HG03095 (cell line): ENCODE measurements at regions not wholly inside any gene's neighbourhood (a gene's known extent, or its start where the extent isn't known, plus 50 kb on each side); places are given as distances from the start of the nearest gene placed in this dataset.
"Not testable (repeated sequence)": the region's sequence is repeated elsewhere in the genome, so short reads cannot be mapped to it uniquely, and the experiment has no call there.

Experiments
- ATAC-seq: cut with Tn5 transposase; IDR thresholded peaks from one replicate; pipeline ENCODE4 v1.9.1; 2021; ENCODE audit warnings: moderate library complexity; ENCODE audit not compliant: unreplicated experiment

DNA sequence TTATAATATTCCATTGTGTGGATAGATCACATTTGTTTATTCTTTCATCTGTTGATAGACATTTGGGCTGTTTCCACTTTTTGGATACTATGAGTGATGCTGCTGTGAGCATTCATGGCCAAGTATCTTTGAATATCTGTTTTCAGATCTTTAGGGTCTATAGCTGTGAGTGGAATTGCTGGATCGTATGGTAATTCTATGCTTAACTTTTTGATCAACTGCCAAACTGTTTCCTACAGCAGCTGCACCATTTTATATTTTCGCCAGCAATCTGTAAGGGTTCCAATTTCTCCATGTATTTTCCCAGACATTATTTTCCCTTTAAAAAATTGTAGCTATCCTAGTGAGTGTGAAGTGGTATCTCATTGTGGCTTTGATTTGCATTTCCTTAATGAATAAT, 238.1 kb downstream of the AACS start:
- ATAC-seq: no peak

GRCh38 chr12:125304029-125304428, 238.8 kb downstream of the AACS start:
- ATAC-seq: no peak

DNA sequence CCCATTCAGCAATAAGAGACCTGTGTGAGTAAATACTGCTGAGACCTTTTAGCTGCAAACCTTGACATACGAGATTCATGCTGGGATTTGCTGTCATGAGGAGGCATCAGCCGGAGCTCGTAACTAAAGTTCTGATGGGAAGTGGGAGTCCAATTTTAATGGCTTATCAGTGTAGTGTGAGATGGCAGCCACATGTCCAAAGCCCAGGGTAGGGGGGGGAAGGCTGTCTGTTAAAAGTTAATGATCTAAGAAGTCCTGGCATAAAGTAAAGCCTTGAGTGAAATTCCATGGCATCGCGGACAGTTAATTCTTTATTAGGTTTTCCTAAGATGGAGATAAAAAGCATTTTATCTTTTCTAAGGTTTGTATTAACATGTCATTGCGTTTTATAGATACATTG, 240.0 kb downstream of the AACS start:
- no peak for ATAC-seq

DNA sequence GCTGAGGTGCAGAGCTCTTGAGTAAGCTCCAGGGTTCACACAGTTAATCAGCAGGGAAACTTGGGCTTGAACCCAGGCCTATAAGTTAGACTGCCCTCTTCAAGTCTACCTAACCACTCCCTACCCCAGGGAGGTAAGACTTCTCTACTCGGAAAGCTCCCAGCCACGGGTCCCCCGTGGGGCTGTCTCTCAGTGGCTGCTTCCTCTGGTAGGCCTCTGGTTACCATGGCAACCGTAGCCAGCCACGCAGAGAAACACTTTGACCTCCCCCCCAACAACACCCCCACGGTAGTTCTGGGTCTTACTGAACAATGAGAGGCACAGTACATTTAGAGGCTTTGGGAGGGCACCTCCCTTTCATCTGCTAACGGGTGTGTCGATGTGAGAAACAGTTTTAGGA, 245.2 kb downstream of the AACS start:
- ATAC-seq: no peak

GRCh38 chr12:125311050-125311449, 245.8 kb downstream of the AACS start:
- ATAC-seq: no peak

GRCh38 chr12:125312471-125312870, 247.2 kb downstream of the AACS start:
- no peak for ATAC-seq

DNA sequence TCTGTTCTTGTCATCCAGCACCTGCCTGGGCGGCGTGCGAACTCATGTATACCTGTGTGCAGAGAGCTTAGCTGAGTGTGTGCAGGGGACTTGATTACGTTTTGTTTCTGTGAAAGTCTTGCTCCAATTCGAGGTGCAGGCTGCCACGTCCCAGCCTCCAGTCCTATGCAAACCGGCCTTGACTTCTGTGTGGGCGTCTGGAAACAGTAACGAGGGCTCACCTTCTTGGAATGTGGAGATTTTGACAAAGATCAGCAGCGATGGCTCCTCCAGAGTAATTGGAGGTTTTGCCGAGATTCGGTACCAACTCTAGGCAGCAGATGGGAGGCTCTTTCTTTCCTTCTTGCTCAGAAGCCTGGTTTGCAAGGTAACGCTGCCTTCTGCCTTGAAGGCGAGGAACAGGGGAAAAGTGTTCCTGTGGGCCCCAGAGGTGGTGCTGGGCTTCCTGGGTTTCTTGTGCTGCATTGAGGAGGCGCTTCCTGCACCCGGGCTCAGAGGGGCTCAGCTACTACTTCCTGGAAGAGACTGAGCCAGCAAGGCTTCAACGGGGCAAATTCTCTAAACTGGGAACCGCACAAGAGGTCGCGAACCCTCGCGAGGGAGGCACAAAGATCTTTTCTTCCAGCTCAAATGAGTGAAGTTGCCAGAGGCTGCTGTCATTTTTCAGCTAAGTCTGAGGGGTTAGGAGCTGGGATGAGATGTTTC, 249.0 kb downstream of the AACS start:
- no peak for ATAC-seq

- ATAC-seq: no peak
These were observed 250.5 kb downstream of the AACS start for GRCh38 chr12:125315771-125316170.

GRCh38 chr12:125320177-125320576, 254.9 kb downstream of the AACS start:
- no peak for ATAC-seq

DNA sequence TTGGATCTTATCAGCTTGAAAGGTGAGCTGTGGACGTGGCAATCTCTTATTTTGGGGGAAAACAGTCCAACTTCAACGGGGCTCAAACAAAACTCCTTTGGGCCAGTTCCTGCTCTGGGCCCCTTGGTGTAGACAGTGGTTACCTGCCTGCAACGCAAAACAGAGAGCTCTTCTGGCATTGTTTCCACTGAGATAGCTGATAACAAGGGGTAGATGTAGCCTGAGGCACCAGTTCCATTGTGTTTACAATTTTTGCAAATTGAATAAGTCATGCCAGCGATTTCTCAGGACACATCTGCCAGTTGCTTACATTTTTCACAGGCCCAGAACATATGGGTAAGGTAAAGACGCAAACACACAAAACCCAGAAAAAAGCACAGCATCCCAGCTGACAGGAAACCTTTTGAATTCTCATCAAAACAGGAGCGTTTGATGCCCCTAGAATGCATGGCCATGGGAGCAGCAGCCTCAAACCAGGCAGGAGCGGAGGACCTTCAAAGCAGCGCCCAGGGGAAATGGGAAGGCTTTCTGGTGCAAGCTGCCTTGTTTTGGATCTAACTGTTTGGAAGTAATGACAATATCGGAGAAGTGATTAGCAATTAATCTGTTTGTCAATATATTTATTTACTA, 259.7 kb downstream of the AACS start:
- ATAC-seq: no peak

DNA sequence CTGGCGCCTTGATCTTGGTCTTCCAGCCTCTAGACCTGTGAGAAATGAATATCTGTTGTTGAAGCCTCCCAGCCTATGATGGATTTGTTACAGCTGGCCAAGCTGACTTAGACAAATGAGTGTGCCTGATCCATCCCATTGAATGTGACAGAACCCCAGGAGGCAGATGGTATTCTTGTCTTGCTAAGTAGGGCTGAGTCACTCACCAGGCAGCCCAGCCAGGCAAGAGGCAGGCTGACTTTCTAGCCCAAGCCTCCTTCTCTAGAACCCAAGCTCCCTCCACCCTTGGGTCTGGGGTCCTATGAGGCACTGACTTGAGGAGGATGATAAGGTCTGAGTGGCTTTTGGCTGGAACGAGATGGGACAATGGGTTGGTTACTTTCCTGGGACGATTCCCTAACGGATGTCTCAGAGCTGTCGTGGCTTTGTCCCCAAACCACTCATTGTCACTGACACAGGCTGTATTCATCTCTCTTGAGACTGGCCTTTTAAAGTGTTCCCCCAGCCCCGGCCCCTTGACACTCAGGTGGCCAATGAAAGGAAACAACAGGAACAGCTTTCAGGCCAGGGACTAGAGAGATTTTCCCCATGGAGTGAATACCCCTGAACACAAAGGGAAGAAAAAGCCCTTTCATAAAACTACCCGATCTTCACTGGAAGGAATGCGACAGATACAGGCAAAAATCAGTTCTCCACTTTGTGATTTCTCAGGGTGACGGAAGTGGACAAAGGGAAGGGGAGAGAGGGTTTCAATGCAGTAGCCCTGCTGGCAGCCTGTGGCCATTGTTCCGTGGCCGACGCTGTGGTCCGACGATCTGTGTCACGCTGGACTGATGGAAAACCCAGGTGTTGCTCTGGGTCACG, 264.2 kb downstream of the AACS start:
- ATAC-seq: no peak

GRCh38 chr12:125330645-125331341, 265.6 kb downstream of the AACS start:
- peak; percentile 79 for ATAC-seq

DNA sequence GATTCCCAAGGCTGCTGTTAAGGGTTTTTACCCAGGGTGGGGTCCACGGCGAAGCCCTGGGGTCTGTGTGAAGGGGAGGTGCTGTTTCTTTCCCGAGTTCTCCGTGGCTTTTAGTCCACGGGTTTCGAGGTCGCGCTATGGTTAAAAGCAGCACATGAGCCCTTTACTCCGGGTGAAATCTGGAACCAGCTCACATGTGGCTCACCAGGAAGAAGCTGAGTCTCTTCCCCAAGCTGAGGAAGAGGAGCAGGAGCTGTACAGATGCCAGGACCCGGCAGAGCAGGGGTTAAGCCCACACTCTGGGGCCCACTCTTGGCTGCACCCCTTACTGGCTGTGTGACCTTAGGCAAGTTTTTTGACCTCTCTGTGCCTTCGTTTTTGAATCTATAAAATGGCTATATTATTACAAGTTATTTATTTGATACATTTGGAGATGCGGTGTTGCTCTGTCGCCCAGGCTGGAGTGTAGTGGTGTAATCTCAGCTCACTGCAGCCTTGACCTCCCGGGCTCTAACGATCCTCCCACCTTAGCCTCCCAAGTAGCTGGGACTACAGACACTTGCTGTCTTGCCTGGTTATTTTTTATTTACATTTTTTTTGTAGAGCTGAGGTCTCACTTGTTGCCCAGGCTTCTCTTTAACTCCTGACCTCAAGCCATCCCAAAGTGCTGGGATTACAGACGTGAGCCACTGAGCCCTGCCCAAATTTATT, 266.3 kb downstream of the AACS start:
- ATAC-seq: no peak

- no peak for ATAC-seq
These were observed 267.7 kb downstream of the AACS start for GRCh38 chr12:125332900-125333299.

DNA sequence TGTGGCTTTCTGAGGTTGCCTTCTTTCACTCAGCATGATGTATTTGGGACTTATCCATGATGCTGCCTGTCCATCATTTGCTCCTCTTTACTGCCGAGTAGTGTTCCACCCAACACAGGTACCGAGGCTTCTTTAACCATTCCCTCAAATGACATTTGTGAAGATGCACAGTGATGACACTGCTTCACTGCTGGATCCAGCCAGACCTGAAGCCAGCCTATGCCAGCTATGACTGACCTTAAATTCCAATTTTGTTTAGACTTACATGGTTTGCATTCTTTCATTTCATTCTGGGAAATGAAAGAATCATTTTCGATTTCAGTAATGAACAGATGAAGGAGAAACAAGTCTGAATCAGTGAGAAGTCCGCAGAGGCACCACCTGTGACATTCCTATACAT, 271.0 kb downstream of the AACS start:
- ATAC-seq: no peak

- ATAC-seq: no peak
These were observed 275.6 kb downstream of the AACS start for GRCh38 chr12:125340791-125341190.

- ATAC-seq: no peak
These were observed 276.2 kb downstream of the AACS start for GRCh38 chr12:125341422-125341821.

DNA sequence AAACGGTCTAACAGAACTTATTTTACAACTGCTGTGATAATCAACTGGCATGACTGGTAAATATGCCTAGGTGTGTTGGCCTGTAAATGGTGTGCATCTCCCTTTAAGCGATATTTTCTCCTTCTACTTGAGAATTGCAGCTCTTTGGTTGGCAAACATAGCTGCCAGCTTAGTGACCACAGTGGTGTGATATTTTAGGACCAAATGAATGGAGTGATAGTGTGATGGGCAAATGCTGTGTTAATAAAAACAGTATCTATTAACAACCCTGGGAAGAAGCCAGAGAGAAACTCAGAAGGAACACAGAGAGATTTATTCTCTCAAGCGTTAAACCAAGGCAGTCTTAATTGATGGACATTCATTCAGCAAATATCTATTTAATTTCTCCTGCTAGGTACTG, 278.4 kb downstream of the AACS start:
- ATAC-seq: no peak

- no peak for ATAC-seq
These were observed 281.1 kb downstream of the AACS start for GRCh38 chr12:125346362-125346761.

DNA sequence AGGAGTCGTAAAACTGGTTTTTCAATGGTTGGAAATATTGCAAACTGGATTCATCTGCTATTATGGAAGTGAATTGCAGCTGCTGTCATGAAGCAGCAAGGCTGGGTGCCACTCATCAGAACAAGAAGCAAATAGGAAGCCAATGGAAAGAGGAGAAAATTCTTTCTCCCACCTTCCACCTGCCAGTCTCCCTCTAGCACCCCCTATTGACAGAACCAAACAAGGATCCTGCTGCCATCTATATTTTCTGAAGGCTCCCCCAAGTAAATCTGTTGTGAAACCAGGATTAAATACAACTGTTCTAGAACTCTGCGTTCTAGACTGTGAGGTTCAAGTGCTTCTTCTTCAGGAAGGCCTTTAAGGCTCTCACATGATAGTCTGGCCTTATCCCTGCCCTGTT, 286.6 kb downstream of the AACS start:
- no peak for ATAC-seq

DNA sequence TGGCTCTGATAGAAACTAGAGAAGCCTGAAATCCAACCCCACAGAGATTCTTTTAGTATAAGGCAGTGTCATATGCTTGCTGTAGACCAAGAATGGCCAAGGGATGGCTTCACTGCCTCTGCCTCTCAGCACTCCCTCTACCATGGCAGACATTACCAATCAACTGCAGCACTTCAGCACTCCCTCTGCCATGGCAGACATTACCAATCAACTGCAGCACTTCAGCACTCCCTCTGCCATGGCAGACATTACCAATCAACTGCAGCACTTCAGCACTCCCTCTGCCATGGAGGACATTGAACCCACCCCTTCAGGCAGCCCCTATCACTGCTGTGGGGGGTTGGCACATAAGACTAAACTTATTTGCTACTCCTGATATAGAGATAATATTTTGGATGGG, 287.8 kb downstream of the AACS start:
- not testable (repeated sequence) for ATAC-seq
